ENCODE measurements at regions not wholly inside any gene's neighbourhood (a gene's known extent, or its start where the extent isn't known, plus 50 kb on each side); places are given as distances from the start of the nearest gene placed in this dataset.

GRCh38 chr1:168833801-168834224 is 104.8 kb upstream of the DPT start (continued):
- TF ChIP-seq USF2 (IDR thresholded peaks at IDR 0.05; ENCODE audit: low read depth, low read length) (no peak), USF2 (CRISPR knock-in tag; IDR thresholded peaks at IDR 0.05; ENCODE audit: borderline replicate concordance) (no peak), NCOA2 (CRISPR knock-in tag; IDR thresholded peaks at IDR 0.05) (peak; percentile 93), ZNF451 (CRISPR knock-in tag; IDR thresholded peaks at IDR 0.05) (no peak), NFE2 (CRISPR knock-in tag; IDR thresholded peaks at IDR 0.05) (no peak), CBX1 (IDR thresholded peaks at IDR 0.05; ENCODE audit: low read depth) (no peak), ZNF224 (CRISPR knock-in tag; IDR thresholded peaks at IDR 0.05) (no peak), HMG20A (CRISPR knock-in tag; IDR thresholded peaks at IDR 0.05; ENCODE audit: borderline replicate concordance) (no peak; the same call in 1 of the 2 replicates), HCFC1 (IDR thresholded peaks at IDR 0.05; ENCODE audit: low read depth, low read length) (no peak), CTCF (CRISPR knock-in tag; IDR thresholded peaks at IDR 0.05) (peak; percentile 18; the same call in 1 of the 2 replicates), ASH2L (IDR thresholded peaks at IDR 0.05; ENCODE audit: insufficient read length, low read depth, low read length) (no peak), PATZ1 (CRISPR knock-in tag; IDR thresholded peaks at IDR 0.05) (peak; percentile 83), SETDB1 (CRISPR knock-in tag; IDR thresholded peaks at IDR 0.05; ENCODE audit: borderline replicate concordance) (no peak), ZNF280B (CRISPR knock-in tag; IDR thresholded peaks at IDR 0.05; ENCODE audit: borderline replicate concordance) (no peak), THAP9 (CRISPR knock-in tag; IDR thresholded peaks at IDR 0.05; ENCODE audit: borderline replicate concordance) (no peak), MEIS1 (CRISPR knock-in tag; IDR thresholded peaks at IDR 0.05; ENCODE audit: borderline replicate concordance) (peak; percentile 50; the same call in 1 of the 2 replicates), U2AF2 (IDR thresholded peaks at IDR 0.05; ENCODE audit: low read depth, low read length) (no peak), MXD4 (CRISPR knock-in tag; IDR thresholded peaks at IDR 0.05) (no peak), GTF3A (CRISPR knock-in tag; conservative IDR thresholded peaks at IDR 0.05) (0 out of 2 replicates have a peak, but pooled peaks have one; percentile 62), ZNF672 (CRISPR knock-in tag; IDR thresholded peaks at IDR 0.05) (no peak), CBFB (CRISPR knock-in tag; IDR thresholded peaks at IDR 0.05) (no peak)
